ENCODE measurements at regions not wholly inside any gene's neighbourhood (a gene's known extent, or its start where the extent isn't known, plus 50 kb on each side); places are given as distances from the start of the nearest gene placed in this dataset.

GRCh38 chr3:73120710-73121109 lies 59.3 kb downstream of the EBLN2 start:
- no peak overlapping the region for H3K27ac ChIP-seq
- TF ChIP-seq ZFX (IDR thresholded peaks at IDR 0.05; ENCODE audit: borderline replicate concordance): no peak
- TF ChIP-seq CTCF (IDR thresholded peaks at IDR 0.05): no peak

GRCh38 chr3:73121669-73122331 lies 60.3 kb downstream of the EBLN2 start:
- no peak overlapping the region for H3K27ac ChIP-seq

GRCh38 chr3:73134034-73134433 lies 72.6 kb downstream of the EBLN2 start:
- TF ChIP-seq CTCF (IDR thresholded peaks at IDR 0.05) (no peak), ZFX (IDR thresholded peaks at IDR 0.05; ENCODE audit: borderline replicate concordance) (no peak)
- H3K27ac ChIP-seq: no peak overlapping the region

More at GRCh38 chr3:73121669-73122331, 60.3 kb downstream of the EBLN2 start:
- TF ChIP-seq ZFX (IDR thresholded peaks at IDR 0.05; ENCODE audit: borderline replicate concordance): no peak
- TF ChIP-seq CTCF (IDR thresholded peaks at IDR 0.05): no peak

GRCh38 chr3:73136941-73137340 lies 75.5 kb downstream of the EBLN2 start:
- TF ChIP-seq CTCF (IDR thresholded peaks at IDR 0.05): no peak
- no peak for TF ChIP-seq ZFX (IDR thresholded peaks at IDR 0.05; ENCODE audit: borderline replicate concordance)
- H3K27ac ChIP-seq: no peak overlapping the region

GRCh38 chr3:73137736-73138403 lies 76.4 kb downstream of the EBLN2 start:
- TF ChIP-seq ZFX (IDR thresholded peaks at IDR 0.05; ENCODE audit: borderline replicate concordance) (no peak), CTCF (IDR thresholded peaks at IDR 0.05) (no peak)

GRCh38 chr3:73140772-73141442 lies 79.4 kb downstream of the EBLN2 start:
- no peak for TF ChIP-seq CTCF (IDR thresholded peaks at IDR 0.05)
- TF ChIP-seq ZFX (IDR thresholded peaks at IDR 0.05; ENCODE audit: borderline replicate concordance): no peak
- no peak overlapping the region for H3K27ac ChIP-seq

More at GRCh38 chr3:73137736-73138403, 76.4 kb downstream of the EBLN2 start:
- no peak overlapping the region for H3K27ac ChIP-seq

GRCh38 chr3:73141525-73141924 lies 80.1 kb downstream of the EBLN2 start:
- no peak overlapping the region for H3K27ac ChIP-seq
- TF ChIP-seq CTCF (IDR thresholded peaks at IDR 0.05): no peak
- TF ChIP-seq ZFX (IDR thresholded peaks at IDR 0.05; ENCODE audit: borderline replicate concordance): no peak
